ENCODE measurements at regions not wholly inside any gene's neighbourhood (a gene's known extent, or its start where the extent isn't known, plus 50 kb on each side); places are given as distances from the start of the nearest gene placed in this dataset.

DNA sequence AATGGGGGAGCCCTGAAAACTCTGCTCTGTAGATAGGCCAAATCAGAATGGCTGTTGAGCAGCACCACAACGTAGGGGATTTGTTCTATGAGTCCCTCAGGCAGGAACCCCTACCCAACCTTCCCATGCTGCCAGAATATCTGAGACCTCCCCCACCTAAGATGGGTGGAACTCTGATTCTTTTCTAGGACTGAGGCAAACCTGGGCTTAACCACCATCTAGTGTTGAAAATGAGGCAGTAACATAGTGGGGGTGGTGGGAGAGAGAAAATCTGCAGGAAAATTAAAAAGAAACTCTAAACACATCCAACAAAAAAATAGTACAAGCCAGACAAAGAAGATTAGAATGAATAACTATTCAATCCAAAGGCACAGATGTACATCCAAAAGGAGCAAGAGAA is 228.4 kb downstream of the ATPSCKMT start:
- WGBS (ENCODE audit: low lambda C conversion rate) = 0% methylated on average over 1 of the region's 1 CpG
- in situ Hi-C loops (cut with HindIII; ENCODE audit: extremely low pct_ligation_motif_present, low pct_unique_long_range_greater_than_20kb) = no loop called here

DNA sequence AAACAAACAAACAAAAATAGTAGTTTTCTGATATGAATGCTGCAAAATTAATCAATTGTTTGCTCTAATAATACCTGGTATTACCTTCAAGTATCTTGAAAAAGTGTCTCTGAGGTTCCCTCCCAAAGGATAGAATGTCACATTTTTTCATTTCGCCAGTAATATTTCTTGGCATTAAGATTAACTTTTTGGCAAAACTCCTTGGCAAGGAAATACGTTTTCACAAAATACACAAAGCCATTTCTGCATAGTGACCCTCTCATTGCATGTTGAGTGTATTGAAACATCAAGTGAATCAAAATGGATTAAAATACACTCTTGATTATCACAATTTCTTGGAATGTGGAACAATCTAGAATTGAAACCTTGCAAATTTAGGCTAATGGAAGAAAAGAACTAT is 230.5 kb downstream of the ATPSCKMT start:
- Histone ChIP-seq H3K27ac (ENCODE audit: extremely low read length, insufficient read depth, low read length) (no peak overlapping the region), H3K36me3 (replicated peaks in 1 of 2; ENCODE audit: control insufficient read depth in 1 of 2, insufficient read depth in 2 of 2, low read length in 2 of 2) (no peaks in the 10 kb centered on the region), H2AFZ (ENCODE audit: low read length) (no peak overlapping the region), H3K4me1 (ENCODE audit: insufficient read depth, low read length) (no peaks in the 10 kb centered on the region), H3K4me3 (replicated peaks in 1 of 3; ENCODE audit: insufficient read depth in 1 of 3, low read depth in 2 of 3, low read length in 3 of 3) (no peak overlapping the region), H3K9ac (ENCODE audit: insufficient read depth, low read depth, low read length) (no peak overlapping the region), H4K20me1 (ENCODE audit: insufficient read depth, low read length) (no peaks in the 10 kb centered on the region), H3K79me2 (ENCODE audit: insufficient read depth, low read length) (no peaks in the 10 kb centered on the region), H3K27me3 (ENCODE audit: control insufficient read depth in 1 of 2, insufficient read depth in 2 of 2, low read length in 2 of 2) (no peaks in the 10 kb centered on the region; a peak in 1 of 5 replicates), H3K4me2 (ENCODE audit: low read depth, low read length) (no peak overlapping the region), H3K9me3 (ENCODE audit: low read length) (no peaks in the 10 kb centered on the region)
- DNase-seq (ENCODE audit: low spot score) (no peak), FAIRE-seq (no peak), ATAC-seq (no peak)
- ChIA-PET POLR2A (no interaction called here), CTCF (ENCODE audit: low intra/inter-chr PET ratio, low total read pairs) (no interaction called here)
- no TSS peak for BruUV-seq (replicated peaks)
- 5% methylated on average over 2 of the region's 2 CpGs for WGBS (ENCODE audit: low lambda C conversion rate)
- intact Hi-C loops (cut with micrococcal nuclease; ENCODE audit: unreplicated experiment) = no loop called here
- in situ Hi-C loops (cut with HindIII; ENCODE audit: extremely low pct_ligation_motif_present, low pct_unique_long_range_greater_than_20kb) = no loop called here
- TF ChIP-seq HOXA9 (CRISPR knock-in tag; IDR thresholded peaks at IDR 0.05; ENCODE audit: borderline replicate concordance) (no peak), RFX3 (CRISPR knock-in tag; IDR thresholded peaks at IDR 0.05) (no peak), ZC3H13 (CRISPR knock-in tag; IDR thresholded peaks at IDR 0.05) (no peak), NR2F1 (CRISPR knock-in tag; IDR thresholded peaks at IDR 0.05) (no peak), REPIN1 (CRISPR knock-in tag; IDR thresholded peaks at IDR 0.05; ENCODE audit: borderline replicate concordance, low read depth) (no peak), ZNF253 (CRISPR knock-in tag; IDR thresholded peaks at IDR 0.05; ENCODE audit: borderline replicate concordance) (no peak), ZNF446 (CRISPR knock-in tag; IDR thresholded peaks at IDR 0.05) (no peak), RORA (CRISPR knock-in tag; IDR thresholded peaks at IDR 0.05) (no peak), ZNF12 (CRISPR knock-in tag; IDR thresholded peaks at IDR 0.05) (no peak)
- TF ChIP-seq, protein P1, sequence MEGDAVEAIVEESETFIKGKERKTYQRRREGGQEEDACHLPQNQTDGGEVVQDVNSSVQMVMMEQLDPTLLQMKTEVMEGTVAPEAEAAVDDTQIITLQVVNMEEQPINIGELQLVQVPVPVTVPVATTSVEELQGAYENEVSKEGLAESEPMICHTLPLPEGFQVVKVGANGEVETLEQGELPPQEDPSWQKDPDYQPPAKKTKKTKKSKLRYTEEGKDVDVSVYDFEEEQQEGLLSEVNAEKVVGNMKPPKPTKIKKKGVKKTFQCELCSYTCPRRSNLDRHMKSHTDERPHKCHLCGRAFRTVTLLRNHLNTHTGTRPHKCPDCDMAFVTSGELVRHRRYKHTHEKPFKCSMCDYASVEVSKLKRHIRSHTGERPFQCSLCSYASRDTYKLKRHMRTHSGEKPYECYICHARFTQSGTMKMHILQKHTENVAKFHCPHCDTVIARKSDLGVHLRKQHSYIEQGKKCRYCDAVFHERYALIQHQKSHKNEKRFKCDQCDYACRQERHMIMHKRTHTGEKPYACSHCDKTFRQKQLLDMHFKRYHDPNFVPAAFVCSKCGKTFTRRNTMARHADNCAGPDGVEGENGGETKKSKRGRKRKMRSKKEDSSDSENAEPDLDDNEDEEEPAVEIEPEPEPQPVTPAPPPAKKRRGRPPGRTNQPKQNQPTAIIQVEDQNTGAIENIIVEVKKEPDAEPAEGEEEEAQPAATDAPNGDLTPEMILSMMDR (CRISPR knock-in tag; IDR thresholded peaks at IDR 0.05) = no peak

More for the DNA sequence above, 228.4 kb downstream of the ATPSCKMT start:
- no TSS peak for BruUV-seq (replicated peaks)
- no peak overlapping the region for H3K27ac ChIP-seq (ENCODE audit: extremely low read length, insufficient read depth, low read length)
- no peak overlapping the region for H3K9ac ChIP-seq (ENCODE audit: insufficient read depth, low read depth, low read length)
- H3K27me3 ChIP-seq (ENCODE audit: control insufficient read depth in 1 of 2, insufficient read depth in 2 of 2, low read length in 2 of 2) = no peaks in the 10 kb centered on the region; a peak in 1 of 5 replicates
- H3K9me3 ChIP-seq (ENCODE audit: low read length) = no peaks in the 10 kb centered on the region
- H3K4me3 ChIP-seq (replicated peaks in 1 of 3; ENCODE audit: insufficient read depth in 1 of 3, low read depth in 2 of 3, low read length in 3 of 3) = no peak overlapping the region
- H3K36me3 ChIP-seq (replicated peaks in 1 of 2; ENCODE audit: control insufficient read depth in 1 of 2, insufficient read depth in 2 of 2, low read length in 2 of 2) = no peaks in the 10 kb centered on the region
- no peak overlapping the region for H2AFZ ChIP-seq (ENCODE audit: low read length)
- ChIA-PET POLR2A (no interaction called here), CTCF (ENCODE audit: low intra/inter-chr PET ratio, low total read pairs) (no interaction called here)
- H4K20me1 ChIP-seq (ENCODE audit: insufficient read depth, low read length) = no peaks in the 10 kb centered on the region
- no peaks in the 10 kb centered on the region for H3K79me2 ChIP-seq (ENCODE audit: insufficient read depth, low read length)
- intact Hi-C loops (cut with micrococcal nuclease; ENCODE audit: unreplicated experiment) = no loop called here
- no peak for TF ChIP-seq ZNF350 (CRISPR knock-in tag; IDR thresholded peaks at IDR 0.05; ENCODE audit: borderline replicate concordance, low read depth)
- TF ChIP-seq REXO4 (CRISPR knock-in tag; IDR thresholded peaks at IDR 0.05; ENCODE audit: borderline replicate concordance) = no peak
- TF ChIP-seq CBX1 (IDR thresholded peaks at IDR 0.05; ENCODE audit: low read depth) = no peak
- TF ChIP-seq TRIM24 (CRISPR knock-in tag; IDR thresholded peaks at IDR 0.05) = no peak
- TF ChIP-seq MAFK (conservative IDR thresholded peaks at IDR 0.05 in 1 of 2, IDR thresholded peaks at IDR 0.05 in 1 of 2; ENCODE audit: low read length in 2 of 2) = no peak
- TF ChIP-seq RORA (CRISPR knock-in tag; IDR thresholded peaks at IDR 0.05) = no peak
- TF ChIP-seq, protein P2, sequence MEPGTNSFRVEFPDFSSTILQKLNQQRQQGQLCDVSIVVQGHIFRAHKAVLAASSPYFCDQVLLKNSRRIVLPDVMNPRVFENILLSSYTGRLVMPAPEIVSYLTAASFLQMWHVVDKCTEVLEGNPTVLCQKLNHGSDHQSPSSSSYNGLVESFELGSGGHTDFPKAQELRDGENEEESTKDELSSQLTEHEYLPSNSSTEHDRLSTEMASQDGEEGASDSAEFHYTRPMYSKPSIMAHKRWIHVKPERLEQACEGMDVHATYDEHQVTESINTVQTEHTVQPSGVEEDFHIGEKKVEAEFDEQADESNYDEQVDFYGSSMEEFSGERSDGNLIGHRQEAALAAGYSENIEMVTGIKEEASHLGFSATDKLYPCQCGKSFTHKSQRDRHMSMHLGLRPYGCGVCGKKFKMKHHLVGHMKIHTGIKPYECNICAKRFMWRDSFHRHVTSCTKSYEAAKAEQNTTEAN (CRISPR knock-in tag; conservative IDR thresholded peaks at IDR 0.05) = no peak
- no peak for FAIRE-seq
- ATAC-seq = no peak
- no peak for DNase-seq (ENCODE audit: low spot score)
- no peaks in the 10 kb centered on the region for H3K4me1 ChIP-seq (ENCODE audit: insufficient read depth, low read length)
- H3K4me2 ChIP-seq (ENCODE audit: low read depth, low read length) = no peak overlapping the region
